GM21515 (cell line): ENCODE measurements at regions not wholly inside any gene's neighbourhood (a gene's known extent, or its start where the extent isn't known, plus 50 kb on each side); places are given as distances from the start of the nearest gene placed in this dataset.
"Not testable (repeated sequence)": the region's sequence is repeated elsewhere in the genome, so short reads cannot be mapped to it uniquely, and the experiment has no call there.

Source experiments
- ATAC-seq: cut with Tn5 transposase; IDR thresholded peaks from one replicate; pipeline ENCODE4 v1.9.1; 2021; ENCODE audit not compliant: unreplicated experiment

DNA sequence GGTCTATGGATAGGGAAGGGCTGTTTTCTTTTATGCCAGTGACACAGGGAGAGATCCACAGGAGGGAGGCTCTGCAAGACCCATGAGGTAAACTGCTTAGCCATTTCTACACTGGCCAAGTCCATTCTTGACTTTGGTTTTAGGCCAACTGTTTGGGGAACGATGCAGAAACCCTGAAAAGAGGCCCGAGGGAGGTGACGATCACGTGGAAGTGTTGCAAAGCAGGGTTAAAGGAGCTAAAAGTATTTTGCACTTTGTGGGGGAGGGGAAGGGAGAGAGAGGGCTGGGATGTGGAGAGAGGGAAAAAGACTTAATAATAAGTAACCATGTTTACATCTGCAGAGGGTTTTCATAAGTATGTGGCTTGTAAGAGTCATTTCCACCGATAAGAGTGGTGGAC, 239.7 kb downstream of the EMX2 start:
- no peak for ATAC-seq

- ATAC-seq: no peak
These were observed 241.3 kb downstream of the EMX2 start for GRCh38 chr10:117783698-117784395.

- no peak for ATAC-seq
These were observed 242.2 kb downstream of the EMX2 start for GRCh38 chr10:117784776-117785175.

DNA sequence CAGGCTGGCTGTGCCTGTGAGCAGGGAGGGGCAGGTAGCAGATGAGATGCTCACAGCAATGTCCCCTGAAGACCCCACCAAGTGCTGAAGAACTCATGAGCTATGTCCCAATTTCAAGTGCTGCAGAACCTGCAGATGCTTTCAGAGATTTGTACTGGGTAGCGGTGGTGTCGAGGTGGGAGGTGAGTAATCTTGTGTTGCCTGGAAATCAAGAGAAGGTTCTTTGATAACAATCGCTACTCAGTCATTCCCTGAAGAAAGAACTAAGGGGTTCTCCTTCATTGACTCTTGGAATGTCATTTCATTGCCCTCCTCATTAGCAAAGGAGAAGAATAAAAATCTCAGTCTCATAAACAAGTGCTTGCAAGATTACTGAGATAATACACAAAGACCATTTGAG, 246.4 kb downstream of the EMX2 start:
- ATAC-seq: no peak

GRCh38 chr10:117790179-117790578, 247.6 kb downstream of the EMX2 start:
- ATAC-seq: no peak

- no peak for ATAC-seq
These were observed 248.1 kb downstream of the EMX2 start for GRCh38 chr10:117790621-117791020.

DNA sequence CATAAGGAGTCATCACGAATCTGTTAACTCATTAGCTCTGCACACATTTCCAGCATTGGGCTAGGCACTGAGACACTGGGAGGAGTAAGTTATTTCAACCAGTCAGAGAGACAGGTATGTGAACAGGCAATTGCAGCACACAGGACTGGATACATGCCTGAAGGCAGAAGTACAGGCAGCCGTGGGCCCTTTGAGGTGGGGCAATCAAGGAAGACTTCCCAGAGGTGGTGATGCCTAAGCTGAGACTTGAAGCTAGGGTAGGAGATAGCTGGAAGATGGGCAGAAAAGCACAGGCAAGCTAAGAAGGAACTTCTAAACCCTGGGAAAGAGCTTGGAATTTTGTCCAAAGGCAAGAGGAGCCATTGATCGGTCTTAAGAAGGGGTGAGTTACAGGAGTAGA, 249.7 kb downstream of the EMX2 start:
- no peak for ATAC-seq

DNA sequence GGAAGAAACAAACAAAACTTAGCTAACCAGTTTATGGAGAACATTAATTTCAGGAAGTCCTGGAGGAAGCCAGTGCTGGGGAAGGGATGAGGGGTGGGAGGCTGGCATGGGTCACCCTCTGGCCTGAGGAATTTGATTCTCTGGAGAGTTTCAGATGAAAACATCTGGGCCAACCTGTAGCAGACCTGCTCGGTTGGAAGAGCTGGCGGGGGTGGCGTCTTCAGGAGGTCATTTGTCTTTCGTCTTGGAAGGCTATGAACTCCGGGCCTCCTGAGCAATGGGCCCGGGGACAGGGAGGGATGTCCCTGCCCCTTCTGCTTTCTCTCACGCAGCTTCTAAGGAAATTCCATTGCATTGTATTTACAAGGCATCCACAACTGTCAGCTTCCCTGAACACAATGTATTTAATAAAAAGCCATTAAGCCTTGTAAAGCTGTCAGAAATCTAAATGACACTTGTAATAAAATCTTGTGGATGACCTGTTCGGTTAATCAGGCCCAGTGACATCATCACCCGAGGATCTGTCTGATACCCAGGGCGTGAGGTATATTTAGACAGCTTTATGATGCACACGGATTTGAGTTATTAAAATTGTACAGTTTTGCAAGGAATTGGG, 250.5 kb downstream of the RAB11FIP2 start:
- ATAC-seq: no peak

DNA sequence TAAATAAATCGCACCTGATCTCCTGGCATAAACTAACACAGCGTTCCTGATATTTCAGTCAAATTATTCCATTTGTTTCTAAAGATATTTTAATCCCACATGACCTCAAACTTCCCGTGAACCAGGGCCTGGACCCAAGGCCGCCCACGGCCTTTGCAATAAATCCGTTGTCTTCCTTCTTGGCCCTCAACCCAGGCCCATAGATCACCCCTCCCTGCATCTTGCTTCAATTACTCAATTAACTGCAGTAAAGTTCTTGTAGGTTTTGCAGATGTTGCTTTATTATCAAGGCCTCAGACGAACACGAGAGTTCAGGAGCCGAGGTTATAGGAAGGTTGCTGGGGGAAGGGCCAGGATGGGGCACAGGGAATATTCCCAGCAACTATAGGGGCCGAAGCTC, 249.4 kb downstream of the RAB11FIP2 start:
- ATAC-seq: no peak

DNA sequence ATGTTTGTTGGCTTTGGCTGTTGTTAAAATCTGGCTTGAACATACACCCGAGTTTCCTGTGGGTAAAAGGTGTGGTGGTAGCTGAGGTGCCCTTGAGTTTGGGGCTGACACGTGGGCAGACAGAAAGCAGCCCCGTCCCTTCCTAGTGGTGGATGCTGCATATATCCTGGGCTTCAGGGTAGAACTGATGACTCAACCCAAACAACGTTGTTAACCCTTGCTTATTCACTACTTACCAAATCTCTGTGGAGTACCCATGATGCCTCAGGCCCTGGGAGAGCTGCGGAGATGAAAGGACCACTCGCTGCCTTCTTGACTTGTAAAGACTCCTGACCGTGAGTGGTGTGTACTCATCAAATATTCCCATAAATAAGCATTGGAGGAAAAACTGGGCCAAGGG, 245.1 kb downstream of the RAB11FIP2 start:
- no peak for ATAC-seq

GRCh38 chr10:117804470-117805011, 242.2 kb downstream of the RAB11FIP2 start:
- ATAC-seq: no peak

DNA sequence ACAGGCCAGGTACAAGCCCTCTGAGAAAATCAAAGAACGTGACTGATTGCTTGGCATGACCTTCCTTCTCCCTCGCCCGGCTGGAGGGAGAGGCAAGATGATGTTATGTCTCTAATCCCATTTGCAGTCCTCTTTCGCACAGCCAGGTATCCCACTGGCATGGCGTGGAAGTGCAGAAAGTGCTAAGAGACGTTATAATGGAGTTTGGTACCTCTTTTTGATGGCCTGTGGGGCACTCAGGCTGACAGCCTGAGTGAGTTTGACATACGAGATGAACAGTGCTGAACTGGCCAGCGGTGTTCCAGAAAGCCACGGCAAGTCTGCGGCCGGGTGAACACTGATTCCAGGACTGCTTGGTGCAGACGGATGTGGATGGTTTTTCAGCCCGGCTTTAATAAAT, 241.6 kb downstream of the RAB11FIP2 start:
- no peak for ATAC-seq

- no peak for ATAC-seq
These were observed 239.3 kb downstream of the RAB11FIP2 start for GRCh38 chr10:117807441-117807840.

- not testable (repeated sequence) for ATAC-seq
These were observed 230.9 kb downstream of the RAB11FIP2 start for GRCh38 chr10:117815816-117816215.

- no peak for ATAC-seq
These were observed 229.6 kb downstream of the RAB11FIP2 start for GRCh38 chr10:117817116-117817515.

DNA sequence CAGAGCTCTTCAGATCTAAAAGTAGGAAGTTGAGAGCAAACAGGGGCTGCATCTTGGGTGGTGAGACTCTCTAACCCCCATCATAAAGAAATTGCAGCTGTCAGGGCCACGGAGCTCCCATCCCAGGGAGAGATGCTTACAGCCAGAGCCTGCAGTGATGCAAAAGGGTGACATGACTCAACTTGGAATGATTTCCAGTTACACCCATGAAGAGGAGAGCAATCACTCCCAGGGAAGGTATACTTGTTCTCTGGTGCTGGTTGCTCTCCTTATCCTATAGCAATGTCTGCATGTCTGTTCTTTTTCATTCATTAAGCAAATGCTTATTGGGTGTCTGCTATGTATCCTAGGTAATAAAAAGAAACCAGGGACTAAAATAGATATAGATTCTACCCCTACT, 228.0 kb downstream of the RAB11FIP2 start:
- no peak for ATAC-seq

GRCh38 chr10:117819304-117819703, 227.4 kb downstream of the RAB11FIP2 start:
- ATAC-seq: no peak

GRCh38 chr10:117823980-117824379, 222.8 kb downstream of the RAB11FIP2 start:
- ATAC-seq: no peak

- ATAC-seq: no peak
These were observed 216.5 kb downstream of the RAB11FIP2 start for GRCh38 chr10:117830205-117830604.

DNA sequence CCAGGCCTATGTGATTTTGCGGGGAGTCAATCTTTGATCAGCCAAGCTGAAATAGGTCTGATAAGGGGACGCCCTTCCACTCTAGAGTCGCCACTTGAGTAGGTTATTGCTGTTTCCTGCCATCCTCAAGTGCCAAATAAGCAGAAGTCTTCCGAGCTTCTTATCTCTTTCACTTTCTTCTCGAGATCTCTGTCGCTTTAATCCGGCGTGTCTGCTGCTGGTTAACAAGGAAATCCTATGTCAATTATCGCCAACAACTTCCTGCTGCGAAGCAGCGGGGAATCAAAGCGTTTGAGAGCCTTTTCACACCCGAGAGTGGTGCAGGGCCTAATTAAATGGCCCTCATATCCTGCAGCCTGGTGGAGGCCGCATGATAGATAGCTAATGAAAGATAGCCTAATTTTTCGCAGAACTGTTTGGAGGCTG, 215.9 kb downstream of the RAB11FIP2 start:
- no peak for ATAC-seq

- ATAC-seq: not testable (repeated sequence)
These were observed 207.9 kb downstream of the RAB11FIP2 start for GRCh38 chr10:117838500-117839498.
